ENCODE measurements at regions not wholly inside any gene's neighbourhood (a gene's known extent, or its start where the extent isn't known, plus 50 kb on each side); places are given as distances from the start of the nearest gene placed in this dataset.

DNA sequence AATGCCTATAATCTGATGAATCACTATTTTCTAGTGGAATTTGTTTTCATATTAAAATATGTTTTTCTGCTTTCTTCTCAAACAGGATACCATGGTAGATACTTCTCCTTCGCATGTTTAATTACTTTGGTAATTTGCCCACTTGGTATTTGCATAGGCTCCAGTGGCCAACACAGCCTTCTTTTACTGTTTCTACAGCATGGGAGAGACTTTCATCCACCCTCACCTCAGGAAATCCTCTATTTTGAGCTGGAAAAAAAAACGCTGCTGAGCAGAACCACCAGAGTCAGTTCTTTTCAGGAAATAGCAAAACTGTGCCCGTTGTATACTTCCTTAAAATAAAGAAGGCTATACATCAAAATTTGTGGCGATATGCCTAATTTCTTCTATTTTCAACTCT lies 213.3 kb downstream of the MDFIC start:
- TF ChIP-seq POLR2A (IDR thresholded peaks at IDR 0.05; ENCODE audit: low read length): no peak
- no peak for TF ChIP-seq GATA1 (IDR thresholded peaks at IDR 0.05; ENCODE audit: low read depth, low read length)

Measured in erythroblast (primary cell).